Sigmoid colon (tissue), 4 donors: ENCODE measurements at regions not wholly inside any gene's neighbourhood (a gene's known extent, or its start where the extent isn't known, plus 50 kb on each side); places are given as distances from the start of the nearest gene placed in this dataset.

Experiments
- CTCF ChIP-seq, 4 experiments: fragments of 450-650 bp in 3 of 4; fragments of 200-600 bp in 1 of 4; IDR thresholded peaks; one replicate each; pipeline ENCODE4 v1.5.1; 2016 to 2019; ENCODE audit warnings: antibody characterized with exemption in 4 of 4, mild to moderate bottlenecking in 3 of 4, moderate library complexity in 2 of 4
- EP300 ChIP-seq, 4 donors: sonication (generic); formaldehyde crosslinking; IDR thresholded peaks; one replicate each; pipeline ENCODE4 v1.6.1; 2017; ENCODE audit warnings: antibody characterized with exemption in 4 of 4
- POLR2A ChIP-seq, 2 donors: fragments of 450-650 bp; IDR thresholded peaks; one replicate each; pipeline ENCODE4 v1.6.1; 2016; ENCODE audit warnings: antibody characterized with exemption in 2 of 2, mild to moderate bottlenecking in 2 of 2, moderate library complexity in 2 of 2
- POLR2AphosphoS5 ChIP-seq, 4 donors: sonication (generic); formaldehyde crosslinking; IDR thresholded peaks; one replicate each; pipeline ENCODE4 v1.6.1; 2017; ENCODE audit warnings: antibody characterized with exemption in 4 of 4

GRCh38 chr5:56545016-56545415, 270.3 kb upstream of the MAP3K1 start:
- TF ChIP-seq CTCF (IDR thresholded peaks at IDR 0.05) (no peak), EP300 (IDR thresholded peaks at IDR 0.05) (no peak), POLR2AphosphoS5 (IDR thresholded peaks at IDR 0.05) (no peak), POLR2A (IDR thresholded peaks at IDR 0.05) (no peak)
